HL-60 (cell line): ENCODE measurements at regions not wholly inside any gene's neighbourhood (a gene's known extent, or its start where the extent isn't known, plus 50 kb on each side); places are given as distances from the start of the nearest gene placed in this dataset.

Source experiments
- DNase-seq, 2 experiments: peaks; one replicate each; pipeline ENCODE4 v3.0.0-alpha.2; 2010 to 2020; ENCODE audit warnings: low read depth in 1 of 2, low spot score in 1 of 2
- H3K27ac ChIP-seq: fragments of 250-450 bp; sonication (Bioruptor Pico); replicated peaks from 2 replicates; pipeline ENCODE4 v1.5.1; 2020; ENCODE audit warnings: mild to moderate bottlenecking, moderate library complexity
- H3K27me3 ChIP-seq: fragments of 250-450 bp; sonication (Bioruptor Pico); 2 replicates; pipeline ENCODE4 v1.5.1; 2021; ENCODE audit warnings: mild to moderate bottlenecking, moderate library complexity; ENCODE audit not compliant: insufficient read depth, poor library complexity, severe bottlenecking
- H3K4me3 ChIP-seq: replicated peaks from 2 replicates; pipeline ENCODE4 v1.5.1; 2011; ENCODE audit warnings: mild to moderate bottlenecking, control low read depth, low read length; ENCODE audit not compliant: insufficient read depth
- GABPA ChIP-seq: IDR thresholded peaks from 2 replicates; pipeline ENCODE4 v1.6.1; 2012; ENCODE audit warnings: low read depth
- POLR2AphosphoS5 ChIP-seq: IDR thresholded peaks from 2 replicates; pipeline ENCODE4 v1.6.1; 2012; ENCODE audit warnings: low read depth
- SPI1 ChIP-seq: IDR thresholded peaks from 2 replicates; pipeline ENCODE4 v1.6.1; 2012; ENCODE audit warnings: low read depth, mild to moderate bottlenecking, borderline replicate concordance
- TF ChIP-seq, protein P1 (sequence below): IDR thresholded peaks from 2 replicates; pipeline ENCODE4 v1.6.1; 2012; ENCODE audit warnings: low read depth; ENCODE audit not compliant: insufficient replicate concordance
- TF ChIP-seq, protein P2 (sequence below): IDR thresholded peaks from one replicate; pipeline ENCODE4 v1.5.1; 2011; ENCODE audit warnings: low read length, control low read depth, inconsistent platforms; ENCODE audit not compliant: insufficient read depth

GRCh38 chr15:39358441-39359041 is 222.3 kb upstream of the THBS1 start:
- no peak for TF ChIP-seq SPI1
- no peak for TF ChIP-seq GABPA
- no peak for TF ChIP-seq POLR2AphosphoS5
- TF ChIP-seq, protein P1, sequence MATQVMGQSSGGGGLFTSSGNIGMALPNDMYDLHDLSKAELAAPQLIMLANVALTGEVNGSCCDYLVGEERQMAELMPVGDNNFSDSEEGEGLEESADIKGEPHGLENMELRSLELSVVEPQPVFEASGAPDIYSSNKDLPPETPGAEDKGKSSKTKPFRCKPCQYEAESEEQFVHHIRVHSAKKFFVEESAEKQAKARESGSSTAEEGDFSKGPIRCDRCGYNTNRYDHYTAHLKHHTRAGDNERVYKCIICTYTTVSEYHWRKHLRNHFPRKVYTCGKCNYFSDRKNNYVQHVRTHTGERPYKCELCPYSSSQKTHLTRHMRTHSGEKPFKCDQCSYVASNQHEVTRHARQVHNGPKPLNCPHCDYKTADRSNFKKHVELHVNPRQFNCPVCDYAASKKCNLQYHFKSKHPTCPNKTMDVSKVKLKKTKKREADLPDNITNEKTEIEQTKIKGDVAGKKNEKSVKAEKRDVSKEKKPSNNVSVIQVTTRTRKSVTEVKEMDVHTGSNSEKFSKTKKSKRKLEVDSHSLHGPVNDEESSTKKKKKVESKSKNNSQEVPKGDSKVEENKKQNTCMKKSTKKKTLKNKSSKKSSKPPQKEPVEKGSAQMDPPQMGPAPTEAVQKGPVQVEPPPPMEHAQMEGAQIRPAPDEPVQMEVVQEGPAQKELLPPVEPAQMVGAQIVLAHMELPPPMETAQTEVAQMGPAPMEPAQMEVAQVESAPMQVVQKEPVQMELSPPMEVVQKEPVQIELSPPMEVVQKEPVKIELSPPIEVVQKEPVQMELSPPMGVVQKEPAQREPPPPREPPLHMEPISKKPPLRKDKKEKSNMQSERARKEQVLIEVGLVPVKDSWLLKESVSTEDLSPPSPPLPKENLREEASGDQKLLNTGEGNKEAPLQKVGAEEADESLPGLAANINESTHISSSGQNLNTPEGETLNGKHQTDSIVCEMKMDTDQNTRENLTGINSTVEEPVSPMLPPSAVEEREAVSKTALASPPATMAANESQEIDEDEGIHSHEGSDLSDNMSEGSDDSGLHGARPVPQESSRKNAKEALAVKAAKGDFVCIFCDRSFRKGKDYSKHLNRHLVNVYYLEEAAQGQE: no peak
- TF ChIP-seq, protein P2, sequence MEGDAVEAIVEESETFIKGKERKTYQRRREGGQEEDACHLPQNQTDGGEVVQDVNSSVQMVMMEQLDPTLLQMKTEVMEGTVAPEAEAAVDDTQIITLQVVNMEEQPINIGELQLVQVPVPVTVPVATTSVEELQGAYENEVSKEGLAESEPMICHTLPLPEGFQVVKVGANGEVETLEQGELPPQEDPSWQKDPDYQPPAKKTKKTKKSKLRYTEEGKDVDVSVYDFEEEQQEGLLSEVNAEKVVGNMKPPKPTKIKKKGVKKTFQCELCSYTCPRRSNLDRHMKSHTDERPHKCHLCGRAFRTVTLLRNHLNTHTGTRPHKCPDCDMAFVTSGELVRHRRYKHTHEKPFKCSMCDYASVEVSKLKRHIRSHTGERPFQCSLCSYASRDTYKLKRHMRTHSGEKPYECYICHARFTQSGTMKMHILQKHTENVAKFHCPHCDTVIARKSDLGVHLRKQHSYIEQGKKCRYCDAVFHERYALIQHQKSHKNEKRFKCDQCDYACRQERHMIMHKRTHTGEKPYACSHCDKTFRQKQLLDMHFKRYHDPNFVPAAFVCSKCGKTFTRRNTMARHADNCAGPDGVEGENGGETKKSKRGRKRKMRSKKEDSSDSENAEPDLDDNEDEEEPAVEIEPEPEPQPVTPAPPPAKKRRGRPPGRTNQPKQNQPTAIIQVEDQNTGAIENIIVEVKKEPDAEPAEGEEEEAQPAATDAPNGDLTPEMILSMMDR: no peak
- H3K27ac ChIP-seq: no peak overlapping the region
- H3K27me3 ChIP-seq: no peaks in the 10 kb centered on the region
- DNase-seq: no peak
- H3K4me3 ChIP-seq: no peak overlapping the region

DNA sequence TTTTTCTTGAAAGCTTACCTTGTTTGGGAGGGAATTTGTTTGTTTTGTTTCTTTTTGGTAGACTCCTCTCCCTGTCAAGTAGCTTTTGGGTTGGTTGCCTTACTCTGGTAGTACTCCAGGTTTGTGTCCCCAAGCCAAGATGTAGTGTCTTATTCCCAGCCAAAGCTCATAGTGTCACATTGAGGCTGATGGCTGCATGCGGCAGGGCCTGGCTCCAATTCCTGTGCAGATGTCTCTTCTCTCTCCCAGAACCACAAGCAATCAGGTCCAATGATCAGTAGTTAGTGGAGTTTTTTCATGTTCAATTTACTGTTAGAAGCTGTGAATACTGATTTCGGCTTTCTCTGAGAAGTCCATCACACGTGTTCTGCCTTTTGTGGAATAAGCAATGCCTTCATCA is 221.1 kb upstream of the THBS1 start:
- Histone ChIP-seq H3K4me3 (no peak overlapping the region), H3K27me3 (no peaks in the 10 kb centered on the region), H3K27ac (no peak overlapping the region)
- no peak for DNase-seq
- TF ChIP-seq POLR2AphosphoS5 (no peak), GABPA (no peak), SPI1 (no peak)
- TF ChIP-seq, protein P2: no peak
- TF ChIP-seq, protein P1: no peak

GRCh38 chr15:39360452-39360851 is 220.4 kb upstream of the THBS1 start:
- DNase-seq: no peak

More at GRCh38 chr15:39360452-39360851, 220.4 kb upstream of the THBS1 start:
- no peak overlapping the region for H3K4me3 ChIP-seq
- TF ChIP-seq, protein P1: no peak
- TF ChIP-seq SPI1 (no peak), POLR2AphosphoS5 (no peak), GABPA (no peak)
- TF ChIP-seq, protein P2: no peak
- H3K27me3 ChIP-seq: no peaks in the 10 kb centered on the region
- H3K27ac ChIP-seq: no peak overlapping the region
